H1 (cell line): ENCODE measurements at regions not wholly inside any gene's neighbourhood (a gene's known extent, or its start where the extent isn't known, plus 50 kb on each side); places are given as distances from the start of the nearest gene placed in this dataset.

Source experiments
- CTCF ChIA-PET: fragments of 300-600 bp; sonication (Branson Sonifier 250); formaldehyde crosslinking; loops from one replicate; lab custom pipeline; 2021; ENCODE audit not compliant: partially characterized antibody; lab: Charles Lee
- POLR2A ChIA-PET: fragments of 300-600 bp; sonication (Branson Sonifier 250); formaldehyde crosslinking; loops from one replicate; lab custom pipeline; 2021; ENCODE audit warnings: inconsistent platforms; ENCODE audit not compliant: partially characterized antibody; lab: Charles Lee
- DNase-seq, 2 experiments: peaks; one replicate each; pipeline versions ENCODE4 v3.0.0 to v3.0.0-alpha.2; 2010 to 2022; ENCODE audit warnings: low spot score in 2 of 2, low read depth in 1 of 2, mixed read lengths in 1 of 2
- FAIRE-seq: peaks from 2 replicates; lab custom pipeline; 2011; peaks lifted over from hg19 to GRCh38; lab: Jason Lieb, UNC
- H2AFZ ChIP-seq: 2 replicates; pipeline ENCODE4 v1.8.1; 2012; ENCODE audit warnings: low read length, inconsistent platforms
- H2AK5ac ChIP-seq: 2 replicates; pipeline ENCODE4 v1.6.1; 2013; ENCODE audit warnings: low read depth, low read length
- H2BK120ac ChIP-seq: replicated peaks from 2 replicates; pipeline ENCODE3; 2013; ENCODE audit warnings: low read depth, low read length, inconsistent platforms
- H2BK12ac ChIP-seq: 2 replicates; pipeline ENCODE4 v1.6.1; 2013; ENCODE audit warnings: low read depth, low read length
- H2BK15ac ChIP-seq: 2 replicates; pipeline ENCODE4 v1.6.1; 2013; ENCODE audit warnings: low read length
- H2BK20ac ChIP-seq: 2 replicates; pipeline ENCODE4 v1.6.1; 2013; ENCODE audit warnings: low read length
- H2BK5ac ChIP-seq: 2 replicates; pipeline ENCODE4 v1.6.1; 2013; ENCODE audit warnings: low read depth, low read length
- H3K14ac ChIP-seq: 2 replicates; pipeline ENCODE4 v1.6.1; 2013; ENCODE audit warnings: inconsistent platforms; ENCODE audit not compliant: insufficient read length
- H3K18ac ChIP-seq: 2 replicates; pipeline ENCODE4 v1.6.1; 2013; ENCODE audit warnings: low read length; ENCODE audit errors: extremely low read depth
- H3K23ac ChIP-seq: 2 replicates; pipeline ENCODE4 v1.6.1; 2013; ENCODE audit warnings: inconsistent platforms; ENCODE audit not compliant: insufficient read length
- H3K23me2 ChIP-seq: 2 replicates; pipeline ENCODE4 v1.6.1; 2013; ENCODE audit warnings: low read depth, low read length
- H3K27ac ChIP-seq: 2 replicates; pipeline ENCODE4 v1.6.1; 2011; ENCODE audit warnings: low read depth, low read length, inconsistent platforms
- H3K27me3 ChIP-seq, 4 experiments: replicated peaks in 1 of 4; 1 replicate in 1 of 4; 2 replicates in 3 of 4; pipeline versions ENCODE4 v1.6.1 to v1.8.1; 2011 to 2013; ENCODE audit warnings: low read length in 3 of 4, mild to moderate bottlenecking in 3 of 4, inconsistent platforms in 2 of 4, mixed read lengths in 2 of 4, moderate library complexity in 1 of 4; ENCODE audit not compliant: control insufficient read depth in 3 of 4, insufficient read depth in 3 of 4; ENCODE audit errors: extremely low read depth in 1 of 4
- H3K36me3 ChIP-seq, 4 experiments: 2 replicates each; pipeline versions ENCODE4 v1.6.1 to v1.8.1; 2011 to 2013; ENCODE audit warnings: mild to moderate bottlenecking in 4 of 4, low read length in 3 of 4, moderate library complexity in 2 of 4, control low read depth in 1 of 4, inconsistent platforms in 1 of 4; ENCODE audit not compliant: insufficient read depth in 4 of 4, control insufficient read depth in 2 of 4
- H3K4ac ChIP-seq: replicated peaks from 2 replicates; pipeline ENCODE3; 2013; ENCODE audit warnings: low read length, low read depth, mixed read lengths, inconsistent platforms; ENCODE audit not compliant: insufficient read length
- H3K4me1 ChIP-seq, 4 experiments: replicated peaks in 1 of 4; 1 replicate in 1 of 4; 2 replicates in 3 of 4; pipeline versions ENCODE4 v1.6.1 to v1.8.1; 2011 to 2013; ENCODE audit warnings: low read length in 3 of 4, inconsistent platforms in 2 of 4, mixed read lengths in 1 of 4; ENCODE audit not compliant: insufficient read depth in 4 of 4, control insufficient read depth in 3 of 4
- H3K4me2 ChIP-seq, 2 experiments: 2 replicates each; pipeline versions ENCODE4 v1.6.1 to v1.8.1; 2011 to 2013; ENCODE audit warnings: low read depth in 2 of 2, low read length in 2 of 2, control low read depth in 1 of 2, inconsistent platforms in 1 of 2, mild to moderate bottlenecking in 1 of 2; ENCODE audit not compliant: insufficient read depth in 1 of 2
- H3K4me3 ChIP-seq, 4 experiments: fragments of 200-600, 300-600 bp in 1 of 4; sonication (generic), shearing (Covaris generic), sonication (Bioruptor Twin) in 1 of 4; 2 replicates each; pipeline versions ENCODE4 v1.5.1 to v1.8.1; 2011 to 2016; ENCODE audit warnings: low read length in 4 of 4, low read depth in 3 of 4, control low read depth in 2 of 4, inconsistent platforms in 2 of 4, mild to moderate bottlenecking in 2 of 4, mixed read lengths in 1 of 4, moderate library complexity in 1 of 4; ENCODE audit not compliant: insufficient read depth in 2 of 4; ENCODE audit errors: extremely low read depth in 1 of 4
- H3K56ac ChIP-seq: replicated peaks from 2 replicates; pipeline ENCODE3; 2013; ENCODE audit warnings: low read depth, mild to moderate bottlenecking, mixed read lengths, low read length, inconsistent platforms; ENCODE audit not compliant: insufficient read length
- H3K79me1 ChIP-seq: 2 replicates; pipeline ENCODE4 v1.6.1; 2013; ENCODE audit warnings: low read depth, low read length, control low read depth
- H3K79me2 ChIP-seq, 2 experiments: 2 replicates each; pipeline versions ENCODE4 v1.6.1 to v1.8.1; 2012 to 2013; ENCODE audit warnings: low read length in 2 of 2, mild to moderate bottlenecking in 2 of 2, inconsistent platforms in 1 of 2; ENCODE audit not compliant: insufficient read depth in 2 of 2, control insufficient read depth in 1 of 2
- H3K9ac ChIP-seq, 4 experiments: replicated peaks in 1 of 4; 1 replicate in 1 of 4; 2 replicates in 3 of 4; pipeline versions ENCODE4 v1.6.1 to v1.8.1; 2011 to 2013; ENCODE audit warnings: low read depth in 3 of 4, low read length in 3 of 4, control low read depth in 2 of 4, mild to moderate bottlenecking in 2 of 4, moderate library complexity in 2 of 4, inconsistent platforms in 1 of 4; ENCODE audit errors: extremely low read depth in 1 of 4
- H3K9me3 ChIP-seq, 2 experiments: 2 replicates each; pipeline versions ENCODE4 v1.6.1 to v1.8.1; 2012 to 2013; ENCODE audit warnings: mild to moderate bottlenecking in 2 of 2, moderate library complexity in 2 of 2, control low read depth in 1 of 2, inconsistent platforms in 1 of 2, low read depth in 1 of 2, low read length in 1 of 2, mixed read lengths in 1 of 2; ENCODE audit not compliant: insufficient read depth in 2 of 2
- H4K20me1 ChIP-seq, 2 experiments: replicated peaks in 1 of 2; 2 replicates each; pipeline versions ENCODE3 to v1.8.1; 2011 to 2013; ENCODE audit warnings: inconsistent platforms in 2 of 2, low read length in 2 of 2, mild to moderate bottlenecking in 1 of 2; ENCODE audit not compliant: insufficient read depth in 2 of 2, control insufficient read depth in 1 of 2
- H4K5ac ChIP-seq: 2 replicates; pipeline ENCODE4 v1.6.1; 2013; ENCODE audit warnings: low read length, low read depth, mixed read lengths, inconsistent platforms; ENCODE audit not compliant: insufficient read length
- H4K8ac ChIP-seq: 2 replicates; pipeline ENCODE4 v1.8.0; 2013; ENCODE audit warnings: mild to moderate bottlenecking, moderate library complexity, low read length, inconsistent platforms; ENCODE audit not compliant: insufficient read depth; ENCODE audit errors: extremely low read depth
- H4K91ac ChIP-seq: replicated peaks from 2 replicates; pipeline ENCODE3; 2013; ENCODE audit warnings: low read length, mixed read lengths, inconsistent platforms; ENCODE audit not compliant: insufficient read length
- BACH1 ChIP-seq: IDR thresholded peaks from 2 replicates; pipeline ENCODE4 v1.6.1; 2012; ENCODE audit warnings: low read length, improper control_type of control experiment
- CBX8 ChIP-seq: fragments of 300-800, 300-1000 bp; sonication (generic); IDR thresholded peaks from 2 replicates; pipeline ENCODE4 v1.7.1; 2016; ENCODE audit warnings: low read depth, low read length, borderline replicate concordance
- CHD1 ChIP-seq: IDR thresholded peaks from 2 replicates; pipeline ENCODE4 v1.6.1; 2012; ENCODE audit warnings: low read depth, low read length, improper control_type of control experiment
- CHD2 ChIP-seq: IDR thresholded peaks from 2 replicates; pipeline ENCODE4 v1.6.1; 2012; ENCODE audit warnings: low read length, improper control_type of control experiment
- EZH2 ChIP-seq: fragments of 200-600 bp; sonication (generic); IDR thresholded peaks from 2 replicates; pipeline ENCODE4 v1.7.1; 2012; ENCODE audit warnings: low read depth, mild to moderate bottlenecking, moderate library complexity, low read length, inconsistent platforms; ENCODE audit not compliant: severe bottlenecking
- FOSL1 ChIP-seq: IDR thresholded peaks from 2 replicates; pipeline ENCODE4 v1.6.1; 2011; ENCODE audit warnings: mild to moderate bottlenecking, low read depth, low read length, moderate library complexity; ENCODE audit not compliant: insufficient read depth
- GTF2F1 ChIP-seq: IDR thresholded peaks from 2 replicates; pipeline ENCODE4 v1.6.1; 2012; ENCODE audit warnings: low read depth, low read length, improper control_type of control experiment, borderline replicate concordance
- HDAC2 ChIP-seq, 2 experiments: fragments of 300-600 bp in 1 of 2; sonication (generic) in 1 of 2; IDR thresholded peaks; 2 replicates each; pipeline ENCODE4 v1.6.1; 2011 to 2012; ENCODE audit warnings: low read depth in 2 of 2, low read length in 2 of 2, mild to moderate bottlenecking in 2 of 2, moderate library complexity in 2 of 2, borderline replicate concordance in 1 of 2, inconsistent platforms in 1 of 2
- KDM5A ChIP-seq: fragments of 200-600 bp; IDR thresholded peaks from 2 replicates; pipeline ENCODE4 v1.7.1; 2012; ENCODE audit warnings: mild to moderate bottlenecking, low read length, inconsistent platforms, mixed read lengths
- RBBP5 ChIP-seq: IDR thresholded peaks from 2 replicates; pipeline ENCODE4 v1.7.1; 2012; ENCODE audit warnings: low read depth, mild to moderate bottlenecking, inconsistent platforms, low read length, moderate library complexity, borderline replicate concordance
- SAP30 ChIP-seq: fragments of 300-600 bp; sonication (generic); IDR thresholded peaks from 2 replicates; pipeline ENCODE4 v1.7.1; 2012; ENCODE audit warnings: low read length, moderate library complexity, mild to moderate bottlenecking, inconsistent platforms; ENCODE audit not compliant: insufficient read depth, insufficient replicate concordance
- WGBS, 2 experiments: shearing (Covaris generic) in 1 of 2; methylation state at CpG; one replicate each; pipeline versions ENCODE4 v1.1.6 to v1.1.7; 2013 to 2015; ENCODE audit warnings: low lambda C conversion rate in 2 of 2, mixed read lengths in 2 of 2, inconsistent platforms in 1 of 2, low coverage in 1 of 2, missing lambda C conversion rate in 1 of 2; ENCODE audit not compliant: insufficient replicate concordance in 2 of 2, insufficient coverage in 1 of 2, insufficient read length in 1 of 2; ENCODE audit errors: extremely low coverage in 1 of 2, missing lambda C conversion rate in 1 of 2; 5-methylcytosine and 5-hydroxymethylcytosine counted together
- TF ChIP-seq, protein P1 (sequence below): IDR thresholded peaks from 2 replicates; pipeline ENCODE4 v1.6.1; 2012; ENCODE audit warnings: inconsistent platforms
- TF ChIP-seq, protein P2 (sequence below): IDR thresholded peaks from 2 replicates; pipeline ENCODE4 v1.6.1; 2011; ENCODE audit warnings: low read length, improper control_type of control experiment

DNA sequence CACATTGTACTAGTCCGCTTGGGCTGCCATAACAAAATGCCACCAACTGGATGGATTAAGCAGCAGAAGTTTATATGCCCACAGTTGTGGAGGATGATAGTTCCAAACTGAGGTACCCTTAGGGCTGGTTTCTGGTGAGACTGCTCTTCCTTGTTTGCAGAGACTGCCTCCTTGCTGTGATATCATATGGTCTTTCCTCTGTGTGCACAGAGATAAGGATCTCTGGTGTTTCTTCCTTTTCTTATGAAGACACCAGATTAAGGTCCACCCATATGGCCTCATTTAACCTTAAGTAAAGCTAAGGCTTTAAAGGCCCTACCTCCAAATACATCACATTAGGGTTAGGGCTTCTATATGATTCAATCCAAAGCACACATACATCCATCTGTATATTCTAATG lies 738.2 kb upstream of the GCFC2 start:
- no peak overlapping the region for H2BK15ac ChIP-seq
- H3K79me1 ChIP-seq: no peaks in the 10 kb centered on the region
- no peak overlapping the region for H3K14ac ChIP-seq
- no peak overlapping the region for H2AK5ac ChIP-seq
- H3K9me3 ChIP-seq: peaks cover 6 to 9% of the 10 kb centered on the region in 2 experiments; a peak in 2 of 4 replicates
- no peak overlapping the region for H4K91ac ChIP-seq
- H3K56ac ChIP-seq: no peak overlapping the region
- no peaks in the 10 kb centered on the region for H4K20me1 ChIP-seq
- peaks cover 0 to 3% (median 0%) of the 10 kb centered on the region in 4 experiments; a peak in 1 of 8 replicates for H3K36me3 ChIP-seq
- no peak overlapping the region for H3K18ac ChIP-seq
- TF ChIP-seq CHD1 (no peak), CBX8 (no peak), GTF2F1 (no peak), KDM5A (no peak), RBBP5 (no peak), HDAC2 (IDR thresholded peaks at IDR 0.05; ENCODE audit: borderline replicate concordance in 1 of 2, low read depth in 2 of 2, low read length in 2 of 2) (no peak), EZH2 (no peak), SAP30 (no peak), FOSL1 (no peak), BACH1 (no peak), CHD2 (no peak)
- TF ChIP-seq, protein P1, sequence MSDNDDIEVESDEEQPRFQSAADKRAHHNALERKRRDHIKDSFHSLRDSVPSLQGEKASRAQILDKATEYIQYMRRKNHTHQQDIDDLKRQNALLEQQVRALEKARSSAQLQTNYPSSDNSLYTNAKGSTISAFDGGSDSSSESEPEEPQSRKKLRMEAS: no peak
- TF ChIP-seq, protein P2, sequence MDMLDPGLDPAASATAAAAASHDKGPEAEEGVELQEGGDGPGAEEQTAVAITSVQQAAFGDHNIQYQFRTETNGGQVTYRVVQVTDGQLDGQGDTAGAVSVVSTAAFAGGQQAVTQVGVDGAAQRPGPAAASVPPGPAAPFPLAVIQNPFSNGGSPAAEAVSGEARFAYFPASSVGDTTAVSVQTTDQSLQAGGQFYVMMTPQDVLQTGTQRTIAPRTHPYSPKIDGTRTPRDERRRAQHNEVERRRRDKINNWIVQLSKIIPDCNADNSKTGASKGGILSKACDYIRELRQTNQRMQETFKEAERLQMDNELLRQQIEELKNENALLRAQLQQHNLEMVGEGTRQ: no peak
- TF ChIP-seq, all 59 proteins: peak for 0
- Histone ChIP-seq H2BK12ac (no peak overlapping the region), H3K4me3 (no peak overlapping the region), H2AFZ (no peak overlapping the region), H3K27me3 (no peaks in the 10 kb centered on the region), H3K23ac (no peak overlapping the region), H2BK5ac (no peak overlapping the region), H3K4me2 (no peak overlapping the region), H3K23me2 (no peaks in the 10 kb centered on the region), H3K4me1 (peaks cover 0 to 6% (median 0%) of the 10 kb centered on the region in 4 experiments; a peak in 1 of 7 replicates), H2BK20ac (no peak overlapping the region), H4K8ac (no peak overlapping the region), H3K9ac (no peak overlapping the region), H3K4ac (no peak overlapping the region), H2BK120ac (no peak overlapping the region), H3K27ac (no peak overlapping the region), H3K79me2 (no peaks in the 10 kb centered on the region), H4K5ac (no peak overlapping the region)
- POLR2A ChIA-PET: no interaction called here
- DNase-seq (no peak), FAIRE-seq (no peak)
- 100% methylated on average over 1 of the region's 1 CpG; no CpG with 5 or more reads in 1 of the 2 experiments for WGBS, 2 experiments
- CTCF ChIA-PET: no interaction called here
